ENCODE measurements at regions not wholly inside any gene's neighbourhood (a gene's known extent, or its start where the extent isn't known, plus 50 kb on each side); places are given as distances from the start of the nearest gene placed in this dataset.
A peak's percentile ranks its signal among the peaks of the same experiment; 100 is the strongest.

GRCh38 chr18:39403121-39403520 is 1837.5 kb upstream of the CELF4 start:
- no TSS peak for BruUV-seq (replicated peaks)
- Mint-ChIP-seq H3K27ac (ENCODE audit: low read depth, unreplicated experiment) (no peak overlapping the region), H3K36me3 (ENCODE audit: insufficient read depth, unreplicated experiment) (no peaks in the 10 kb centered on the region), H3K4me1 (ENCODE audit: insufficient read depth, unreplicated experiment) (no peaks in the 10 kb centered on the region), H3K9me3 (ENCODE audit: unreplicated experiment) (no peaks in the 10 kb centered on the region), H3K27me3 (ENCODE audit: insufficient read depth, unreplicated experiment) (no peaks in the 10 kb centered on the region), H3K4me3 (ENCODE audit: unreplicated experiment) (no peak overlapping the region)
- POLR2A ChIA-PET, result interaction anchor here (0.8 kb wide), 1 partner anchor 19 kb away, joined by 3 read pairs; no protein-coding TSS in a partner anchor
- no peak for DNase-seq (ENCODE audit: unreplicated experiment)
- no peak for TF ChIP-seq CTCF (IDR thresholded peaks at IDR 0.05; ENCODE audit: unreplicated experiment)
- CTCF ChIA-PET, result interaction anchor here (0.5 to 0.8 kb wide), 2 partner anchors 25 to 1621 kb away, joined by 4 to 5 read pairs; no protein-coding TSS in a partner anchor
- intact Hi-C loops (cut with micrococcal nuclease), result no loop called here

GRCh38 chr18:39399662-39400061 is 1834.1 kb upstream of the CELF4 start:
- H3K4me1 Mint-ChIP-seq (ENCODE audit: insufficient read depth, unreplicated experiment), result no peaks in the 10 kb centered on the region
- H3K27me3 Mint-ChIP-seq (ENCODE audit: insufficient read depth, unreplicated experiment), result no peaks in the 10 kb centered on the region
- DNase-seq (ENCODE audit: unreplicated experiment), result no peak
- peaks cover 6% of the 10 kb centered on the region for H3K9me3 Mint-ChIP-seq (ENCODE audit: unreplicated experiment)
- no peak overlapping the region for H3K4me3 Mint-ChIP-seq (ENCODE audit: unreplicated experiment)
- no peak for TF ChIP-seq CTCF (IDR thresholded peaks at IDR 0.05; ENCODE audit: unreplicated experiment)
- ChIA-PET POLR2A (no interaction called here), CTCF (no interaction called here)
- no TSS peak for BruUV-seq (replicated peaks)
- intact Hi-C loops (cut with micrococcal nuclease), result no loop called here
- H3K36me3 Mint-ChIP-seq (ENCODE audit: insufficient read depth, unreplicated experiment), result no peaks in the 10 kb centered on the region
- H3K27ac Mint-ChIP-seq (ENCODE audit: low read depth, unreplicated experiment), result no peak overlapping the region

GRCh38 chr18:39396168-39396567 is 1830.6 kb upstream of the CELF4 start:
- Mint-ChIP-seq H3K27ac (ENCODE audit: low read depth, unreplicated experiment) (no peak overlapping the region), H3K27me3 (ENCODE audit: insufficient read depth, unreplicated experiment) (no peaks in the 10 kb centered on the region), H3K9me3 (ENCODE audit: unreplicated experiment) (peaks cover 22% of the 10 kb centered on the region), H3K36me3 (ENCODE audit: insufficient read depth, unreplicated experiment) (no peaks in the 10 kb centered on the region), H3K4me3 (ENCODE audit: unreplicated experiment) (no peak overlapping the region), H3K4me1 (ENCODE audit: insufficient read depth, unreplicated experiment) (no peaks in the 10 kb centered on the region)
- intact Hi-C loops (cut with micrococcal nuclease), result no loop called here
- ChIA-PET CTCF (interaction anchor here (0.7 kb wide), 1 partner anchor 57 kb away, joined by 4 read pairs; no protein-coding TSS in a partner anchor), POLR2A (no interaction called here)
- TF ChIP-seq CTCF (IDR thresholded peaks at IDR 0.05; ENCODE audit: unreplicated experiment), result no peak
- DNase-seq (ENCODE audit: unreplicated experiment), result no peak
- no TSS peak for BruUV-seq (replicated peaks)

GRCh38 chr18:39389800-39390379 is 1824.3 kb upstream of the CELF4 start:
- no peak for TF ChIP-seq CTCF (IDR thresholded peaks at IDR 0.05; ENCODE audit: unreplicated experiment)
- Mint-ChIP-seq H3K27me3 (ENCODE audit: insufficient read depth, unreplicated experiment) (no peaks in the 10 kb centered on the region), H3K9me3 (ENCODE audit: unreplicated experiment) (peaks cover 16% of the 10 kb centered on the region), H3K36me3 (ENCODE audit: insufficient read depth, unreplicated experiment) (no peaks in the 10 kb centered on the region), H3K27ac (ENCODE audit: low read depth, unreplicated experiment) (no peak overlapping the region), H3K4me1 (ENCODE audit: insufficient read depth, unreplicated experiment) (no peaks in the 10 kb centered on the region), H3K4me3 (ENCODE audit: unreplicated experiment) (no peak overlapping the region)
- no TSS peak for BruUV-seq (replicated peaks)
- peak; percentile 73 for DNase-seq (ENCODE audit: unreplicated experiment)
- ChIA-PET CTCF (no interaction called here), POLR2A (no interaction called here)
- intact Hi-C loops (cut with micrococcal nuclease), result no loop called here

All from MCF 10A (cell line).